ENCODE measurements at regions not wholly inside any gene's neighbourhood (a gene's known extent, or its start where the extent isn't known, plus 50 kb on each side); places are given as distances from the start of the nearest gene placed in this dataset.
"Not testable (repeated sequence)": the region's sequence is repeated elsewhere in the genome, so short reads cannot be mapped to it uniquely, and the experiment has no call there.

- not testable (repeated sequence) for DNase-seq
These were observed 80.7 kb downstream of the SPTSSA start for GRCh38 chr14:34381304-34381703.

- DNase-seq = no peak
These were observed 81.6 kb downstream of the SPTSSA start for GRCh38 chr14:34380471-34380845.

GRCh38 chr14:34379816-34380470 is 82.1 kb downstream of the SPTSSA start:
- no peak for DNase-seq

GRCh38 chr14:34376649-34377267 is 85.3 kb downstream of the SPTSSA start:
- no peak for DNase-seq

GRCh38 chr14:34374998-34375740 is 86.9 kb downstream of the SPTSSA start:
- DNase-seq = no peak

- DNase-seq = no peak
These were observed 88.8 kb downstream of the SPTSSA start for GRCh38 chr14:34373191-34373590.

- no peak for DNase-seq
These were observed 89.3 kb downstream of the SPTSSA start for GRCh38 chr14:34372786-34373185.

GRCh38 chr14:34369648-34370030 is 92.4 kb downstream of the SPTSSA start:
- no peak for DNase-seq

GRCh38 chr14:34368971-34369647 is 92.9 kb downstream of the SPTSSA start:
- DNase-seq = no peak

- DNase-seq = no peak
These were observed 93.7 kb downstream of the SPTSSA start for GRCh38 chr14:34368115-34368970.

- no peak for DNase-seq
These were observed 96.6 kb downstream of the SPTSSA start for GRCh38 chr14:34365309-34365915.

GRCh38 chr14:34364201-34364600 is 97.8 kb downstream of the SPTSSA start:
- DNase-seq = no peak

- DNase-seq = no peak
These were observed 98.3 kb downstream of the SPTSSA start for GRCh38 chr14:34363733-34364134.

GRCh38 chr14:34362641-34363251 is 99.3 kb downstream of the SPTSSA start:
- no peak for DNase-seq

- DNase-seq = no peak
These were observed 100.5 kb downstream of the SPTSSA start for GRCh38 chr14:34361504-34362011.

- no peak for DNase-seq
These were observed 102.5 kb downstream of the SPTSSA start for GRCh38 chr14:34359420-34360117.

- no peak for DNase-seq
These were observed 105.8 kb downstream of the SPTSSA start for GRCh38 chr14:34356264-34356654.

- DNase-seq = no peak
These were observed 106.3 kb downstream of the SPTSSA start for GRCh38 chr14:34355584-34356263.

GRCh38 chr14:34354556-34354955 is 107.5 kb downstream of the SPTSSA start:
- no peak for DNase-seq

- no peak for DNase-seq
These were observed 111.1 kb downstream of the SPTSSA start for GRCh38 chr14:34350903-34351302.

Data from NCI-H510A (cell line).